ENCODE measurements at regions not wholly inside any gene's neighbourhood (a gene's known extent, or its start where the extent isn't known, plus 50 kb on each side); places are given as distances from the start of the nearest gene placed in this dataset.

GRCh38 chr9:75467142-75467541 is 378.8 kb downstream of the OSTF1 start:
- H3K4me1 Mint-ChIP-seq, result peaks cover 0 to 6% of the 10 kb centered on the region in 2 donors
- H3K36me3 Mint-ChIP-seq, result no peaks in the 10 kb centered on the region
- no peak for DNase-seq
- intact Hi-C loops (cut with micrococcal nuclease), result no loop called here
- Histone ChIP-seq H3K4me1 (ENCODE audit: control insufficient read depth, insufficient read depth, low read length) (no peaks in the 10 kb centered on the region), H3K27ac (ENCODE audit: low read length) (no peak overlapping the region), H3K36me3 (ENCODE audit: control insufficient read depth, insufficient read depth, low read length) (no peaks in the 10 kb centered on the region), H3K9me3 (ENCODE audit: control insufficient read depth, insufficient read depth, low read length) (no peaks in the 10 kb centered on the region), H3K27me3 (ENCODE audit: control insufficient read depth, insufficient read depth, low read length) (no peaks in the 10 kb centered on the region), H3K4me3 (ENCODE audit: low read length) (no peak overlapping the region)
- ATAC-seq, result no peak
- H3K9me3 Mint-ChIP-seq, result peaks cover 0 to 2% of the 10 kb centered on the region in 2 donors
- H3K27ac Mint-ChIP-seq, result no peak overlapping the region
- no peak overlapping the region for H3K4me3 Mint-ChIP-seq
- H3K27me3 Mint-ChIP-seq (ENCODE audit: low read depth in 2 of 2), result no peaks in the 10 kb centered on the region
- WGBS (ENCODE audit: insufficient coverage), result 98% methylated on average over 2 of the region's 2 CpGs
- TF ChIP-seq, protein P1, sequence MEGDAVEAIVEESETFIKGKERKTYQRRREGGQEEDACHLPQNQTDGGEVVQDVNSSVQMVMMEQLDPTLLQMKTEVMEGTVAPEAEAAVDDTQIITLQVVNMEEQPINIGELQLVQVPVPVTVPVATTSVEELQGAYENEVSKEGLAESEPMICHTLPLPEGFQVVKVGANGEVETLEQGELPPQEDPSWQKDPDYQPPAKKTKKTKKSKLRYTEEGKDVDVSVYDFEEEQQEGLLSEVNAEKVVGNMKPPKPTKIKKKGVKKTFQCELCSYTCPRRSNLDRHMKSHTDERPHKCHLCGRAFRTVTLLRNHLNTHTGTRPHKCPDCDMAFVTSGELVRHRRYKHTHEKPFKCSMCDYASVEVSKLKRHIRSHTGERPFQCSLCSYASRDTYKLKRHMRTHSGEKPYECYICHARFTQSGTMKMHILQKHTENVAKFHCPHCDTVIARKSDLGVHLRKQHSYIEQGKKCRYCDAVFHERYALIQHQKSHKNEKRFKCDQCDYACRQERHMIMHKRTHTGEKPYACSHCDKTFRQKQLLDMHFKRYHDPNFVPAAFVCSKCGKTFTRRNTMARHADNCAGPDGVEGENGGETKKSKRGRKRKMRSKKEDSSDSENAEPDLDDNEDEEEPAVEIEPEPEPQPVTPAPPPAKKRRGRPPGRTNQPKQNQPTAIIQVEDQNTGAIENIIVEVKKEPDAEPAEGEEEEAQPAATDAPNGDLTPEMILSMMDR (IDR thresholded peaks at IDR 0.05), result no peak

DNA sequence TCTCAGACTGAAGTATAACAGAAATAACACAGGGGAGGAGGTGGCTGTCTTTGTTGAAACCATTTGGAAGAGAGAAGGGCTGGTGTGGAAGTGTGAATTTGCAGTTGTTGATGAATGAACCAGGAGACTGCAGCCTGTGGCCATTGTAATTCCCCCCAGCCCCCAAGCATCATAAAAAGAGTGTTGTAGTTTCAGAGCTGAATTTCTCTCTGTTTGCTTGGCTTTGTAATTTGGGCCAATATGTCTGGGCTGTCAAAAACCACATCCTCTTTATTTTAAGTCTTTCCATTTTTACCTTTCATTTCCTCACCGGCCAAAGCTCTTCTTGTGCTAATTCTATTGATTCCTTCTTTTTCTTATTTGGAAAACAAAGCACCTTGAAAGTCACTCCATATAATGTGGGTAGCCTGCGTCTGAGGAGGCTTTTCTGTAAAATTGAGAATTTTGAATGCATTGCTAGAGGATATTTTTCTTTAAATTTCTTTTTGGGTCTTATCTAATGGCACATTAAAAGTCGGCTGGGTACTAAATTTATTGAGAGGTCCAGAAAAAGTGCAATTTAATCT is 383.3 kb downstream of the OSTF1 start:
- Histone ChIP-seq H3K9me3 (ENCODE audit: control insufficient read depth, insufficient read depth, low read length) (no peaks in the 10 kb centered on the region), H3K27ac (ENCODE audit: low read length) (no peak overlapping the region), H3K36me3 (ENCODE audit: control insufficient read depth, insufficient read depth, low read length) (no peaks in the 10 kb centered on the region), H3K4me3 (ENCODE audit: low read length) (no peak overlapping the region), H3K4me1 (ENCODE audit: control insufficient read depth, insufficient read depth, low read length) (no peaks in the 10 kb centered on the region), H3K27me3 (ENCODE audit: control insufficient read depth, insufficient read depth, low read length) (no peaks in the 10 kb centered on the region)
- Mint-ChIP-seq H3K9me3 (peaks cover 0 to 6% of the 10 kb centered on the region in 2 donors), H3K4me3 (no peak overlapping the region), H3K27me3 (ENCODE audit: low read depth in 2 of 2) (no peaks in the 10 kb centered on the region), H3K27ac (no peak overlapping the region), H3K4me1 (peaks cover 0 to 6% of the 10 kb centered on the region in 2 donors), H3K36me3 (no peaks in the 10 kb centered on the region)
- TF ChIP-seq, protein P1 (IDR thresholded peaks at IDR 0.05), result no peak
- ATAC-seq, result no peak
- 51% methylated on average over 3 of the region's 3 CpGs for WGBS (ENCODE audit: insufficient coverage)
- intact Hi-C loops (cut with micrococcal nuclease), result no loop called here
- no peak for DNase-seq

GRCh38 chr9:75482566-75482965 is 394.3 kb downstream of the OSTF1 start:
- DNase-seq (no peak), ATAC-seq (no peak)
- H3K36me3 Mint-ChIP-seq, result no peaks in the 10 kb centered on the region
- intact Hi-C loops (cut with micrococcal nuclease), result no loop called here
- H3K9me3 ChIP-seq (ENCODE audit: control insufficient read depth, insufficient read depth, low read length), result no peaks in the 10 kb centered on the region
- no peaks in the 10 kb centered on the region for H3K27me3 ChIP-seq (ENCODE audit: control insufficient read depth, insufficient read depth, low read length)
- peaks cover 2 to 5% of the 10 kb centered on the region in 2 donors for H3K9me3 Mint-ChIP-seq
- no peaks in the 10 kb centered on the region for H3K36me3 ChIP-seq (ENCODE audit: control insufficient read depth, insufficient read depth, low read length)
- TF ChIP-seq, protein P1 (IDR thresholded peaks at IDR 0.05), result no peak
- H3K4me3 ChIP-seq (ENCODE audit: low read length), result no peak overlapping the region
- no peaks in the 10 kb centered on the region for H3K4me1 Mint-ChIP-seq
- no peaks in the 10 kb centered on the region for H3K4me1 ChIP-seq (ENCODE audit: control insufficient read depth, insufficient read depth, low read length)
- no peak overlapping the region for H3K4me3 Mint-ChIP-seq
- WGBS (ENCODE audit: insufficient coverage), result 100% methylated on average over 2 of the region's 2 CpGs
- no peak overlapping the region for H3K27ac Mint-ChIP-seq
- H3K27me3 Mint-ChIP-seq (ENCODE audit: low read depth in 2 of 2), result no peaks in the 10 kb centered on the region
- H3K27ac ChIP-seq (ENCODE audit: low read length), result no peak overlapping the region

- no peaks in the 10 kb centered on the region for H3K4me1 Mint-ChIP-seq
- TF ChIP-seq, protein P1 (IDR thresholded peaks at IDR 0.05), result no peak
- no peaks in the 10 kb centered on the region for H3K27me3 Mint-ChIP-seq (ENCODE audit: low read depth in 2 of 2)
- no peak overlapping the region for H3K4me3 Mint-ChIP-seq
- intact Hi-C loops (cut with micrococcal nuclease), result no loop called here
- Histone ChIP-seq H3K4me3 (ENCODE audit: low read length) (no peak overlapping the region), H3K27ac (ENCODE audit: low read length) (no peak overlapping the region), H3K36me3 (ENCODE audit: control insufficient read depth, insufficient read depth, low read length) (no peaks in the 10 kb centered on the region), H3K9me3 (ENCODE audit: control insufficient read depth, insufficient read depth, low read length) (no peaks in the 10 kb centered on the region), H3K27me3 (ENCODE audit: control insufficient read depth, insufficient read depth, low read length) (no peaks in the 10 kb centered on the region), H3K4me1 (ENCODE audit: control insufficient read depth, insufficient read depth, low read length) (no peaks in the 10 kb centered on the region)
- ATAC-seq (no peak), DNase-seq (no peak)
- H3K9me3 Mint-ChIP-seq, result peaks cover 2 to 5% of the 10 kb centered on the region in 2 donors
- H3K36me3 Mint-ChIP-seq, result no peaks in the 10 kb centered on the region
- no peak overlapping the region for H3K27ac Mint-ChIP-seq
- WGBS (ENCODE audit: insufficient coverage), result 67% methylated on average over 1 of the region's 2 CpGs
These were observed 395.3 kb downstream of the OSTF1 start for GRCh38 chr9:75483636-75484035.

Measured in natural killer cell (primary cell).